GM18502 (cell line): ENCODE measurements at regions not wholly inside any gene's neighbourhood (a gene's known extent, or its start where the extent isn't known, plus 50 kb on each side); places are given as distances from the start of the nearest gene placed in this dataset.
"Not testable (repeated sequence)": the region's sequence is repeated elsewhere in the genome, so short reads cannot be mapped to it uniquely, and the experiment has no call there.

Experiments
- ATAC-seq: cut with Tn5 transposase; IDR thresholded peaks from one replicate; pipeline ENCODE4 v1.9.1; 2021; ENCODE audit warnings: mild to moderate bottlenecking; ENCODE audit not compliant: unreplicated experiment, poor library complexity

GRCh38 chr20:19108155-19108554, 104.3 kb upstream of the SLC24A3 start:
- no peak for ATAC-seq

GRCh38 chr20:19110285-19110684, 102.2 kb upstream of the SLC24A3 start:
- no peak for ATAC-seq

GRCh38 chr20:19110881-19111460, 101.5 kb upstream of the SLC24A3 start:
- no peak for ATAC-seq

- no peak for ATAC-seq
These were observed 99.6 kb upstream of the SLC24A3 start for GRCh38 chr20:19112828-19113227.

- no peak for ATAC-seq
These were observed 99.0 kb upstream of the SLC24A3 start for GRCh38 chr20:19113343-19113930.

GRCh38 chr20:19114410-19114809, 98.0 kb upstream of the SLC24A3 start:
- no peak for ATAC-seq

GRCh38 chr20:19115581-19115980, 96.9 kb upstream of the SLC24A3 start:
- no peak for ATAC-seq

GRCh38 chr20:19120011-19120410, 92.4 kb upstream of the SLC24A3 start:
- no peak for ATAC-seq

- ATAC-seq, result no peak
These were observed 91.9 kb upstream of the SLC24A3 start for GRCh38 chr20:19120569-19120968.

GRCh38 chr20:19121463-19121862, 91.0 kb upstream of the SLC24A3 start:
- no peak for ATAC-seq

GRCh38 chr20:19121916-19122315, 90.5 kb upstream of the SLC24A3 start:
- no peak for ATAC-seq

- no peak for ATAC-seq
These were observed 90.0 kb upstream of the SLC24A3 start for GRCh38 chr20:19122395-19122794.

- no peak for ATAC-seq
These were observed 86.9 kb upstream of the SLC24A3 start for GRCh38 chr20:19125508-19125907.

- ATAC-seq, result no peak
These were observed 83.1 kb upstream of the SLC24A3 start for GRCh38 chr20:19129306-19129705.

GRCh38 chr20:19129976-19130612, 82.3 kb upstream of the SLC24A3 start:
- ATAC-seq, result no peak

GRCh38 chr20:19130613-19130984, 81.8 kb upstream of the SLC24A3 start:
- no peak for ATAC-seq

- ATAC-seq, result no peak
These were observed 74.8 kb upstream of the SLC24A3 start for GRCh38 chr20:19137641-19138040.

GRCh38 chr20:19138758-19139157, 73.7 kb upstream of the SLC24A3 start:
- no peak for ATAC-seq

- ATAC-seq, result not testable (repeated sequence)
These were observed 72.9 kb upstream of the SLC24A3 start for GRCh38 chr20:19139584-19139983.

GRCh38 chr20:19141998-19142397, 70.4 kb upstream of the SLC24A3 start:
- ATAC-seq, result no peak

- ATAC-seq, result no peak
These were observed 68.6 kb upstream of the SLC24A3 start for GRCh38 chr20:19143890-19144289.

- no peak for ATAC-seq
These were observed 51.1 kb upstream of the SLC24A3 start for GRCh38 chr20:19161336-19161735.
